Parathyroid adenoma (tissue), 2 donors: ENCODE measurements at regions not wholly inside any gene's neighbourhood (a gene's known extent, or its start where the extent isn't known, plus 50 kb on each side); places are given as distances from the start of the nearest gene placed in this dataset.

Experiments used
- H2AFZ ChIP-seq: fragments of 300-600 bp; sonication (generic); one replicate; pipeline ENCODE4 v1.7.0; 2017; ENCODE audit warnings: antibody characterized with exemption, mild to moderate bottlenecking
- H3K27ac ChIP-seq: fragments of 300-600 bp; sonication (generic); one replicate; pipeline ENCODE4 v1.7.0; 2017
- H3K27me3 ChIP-seq: fragments of 300-600 bp; sonication (generic); one replicate; pipeline ENCODE4 v1.7.0; 2017; ENCODE audit warnings: low read length; ENCODE audit not compliant: control insufficient read depth, insufficient read depth
- H3K36me3 ChIP-seq: fragments of 300-600 bp; sonication (generic); one replicate; pipeline ENCODE4 v1.7.0; 2017; ENCODE audit warnings: low read length; ENCODE audit not compliant: control insufficient read depth, insufficient read depth
- H3K4me1 ChIP-seq: fragments of 300-600 bp; sonication (generic); one replicate; pipeline ENCODE4 v1.7.0; 2017; ENCODE audit warnings: control low read depth
- H3K4me2 ChIP-seq: fragments of 300-600 bp; sonication (generic); one replicate; pipeline ENCODE4 v1.7.0; 2017; ENCODE audit warnings: low read length
- H3K4me3 ChIP-seq: fragments of 300-600 bp; sonication (generic); one replicate; pipeline ENCODE4 v1.7.0; 2017; ENCODE audit warnings: low read depth, low read length
- H3K79me2 ChIP-seq: fragments of 300-600 bp; sonication (generic); one replicate; pipeline ENCODE4 v1.7.0; 2017; ENCODE audit warnings: control low read depth
- H3K9ac ChIP-seq: fragments of 300-600 bp; sonication (generic); one replicate; pipeline ENCODE4 v1.7.0; 2017; ENCODE audit warnings: mild to moderate bottlenecking
- H3K9me3 ChIP-seq: fragments of 300-600 bp; sonication (generic); one replicate; pipeline ENCODE4 v1.7.0; 2017; ENCODE audit warnings: low read length; ENCODE audit not compliant: control insufficient read depth
- TF ChIP-seq, protein P1 (sequence below): fragments of 300-600 bp; sonication (generic); IDR thresholded peaks from one replicate; pipeline ENCODE4 v1.7.0; 2017; ENCODE audit warnings: antibody characterized with exemption, mild to moderate bottlenecking
- donor health status: primary hyperparathyroidism.

DNA sequence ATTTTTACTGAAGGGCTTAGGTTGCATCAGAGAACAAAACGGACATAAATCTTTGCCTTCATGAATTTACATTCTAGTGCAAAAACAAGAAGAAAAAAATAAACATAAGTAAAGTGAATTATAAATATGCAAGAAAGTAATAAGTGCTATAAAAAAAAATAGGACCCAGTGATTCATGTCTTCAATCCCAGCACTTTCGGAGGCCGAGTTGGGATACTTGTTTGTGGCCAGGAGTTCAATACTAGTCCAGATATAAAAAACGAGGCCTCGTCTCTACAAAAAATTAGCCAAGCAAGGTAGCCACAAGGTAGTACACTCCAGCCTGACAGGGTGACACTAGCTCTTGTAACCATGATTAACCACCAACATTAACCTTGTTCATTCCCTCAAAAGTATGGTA, 193.5 kb downstream of the SIM1 start:
- H3K9me3 ChIP-seq: no peaks in the 10 kb centered on the region

DNA sequence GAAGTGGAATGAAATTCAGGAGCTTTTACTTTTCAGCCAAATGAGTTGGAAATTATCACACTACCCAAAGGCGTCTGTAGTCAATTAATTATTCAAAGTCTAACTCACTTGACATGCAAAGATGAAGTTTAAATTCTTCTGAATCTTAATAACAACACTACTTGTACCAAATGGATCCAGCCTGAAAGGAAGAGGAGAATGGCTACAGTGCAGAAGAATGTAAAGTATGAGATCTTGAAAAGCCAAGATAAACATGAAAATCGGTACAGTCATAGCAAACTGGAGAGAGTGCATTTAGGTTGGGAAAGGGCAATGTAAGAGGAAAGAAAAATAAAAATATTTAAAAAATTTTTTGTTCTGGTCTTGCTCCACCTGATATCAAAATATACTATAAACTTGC, 195.5 kb downstream of the SIM1 start:
- TF ChIP-seq, protein P1, sequence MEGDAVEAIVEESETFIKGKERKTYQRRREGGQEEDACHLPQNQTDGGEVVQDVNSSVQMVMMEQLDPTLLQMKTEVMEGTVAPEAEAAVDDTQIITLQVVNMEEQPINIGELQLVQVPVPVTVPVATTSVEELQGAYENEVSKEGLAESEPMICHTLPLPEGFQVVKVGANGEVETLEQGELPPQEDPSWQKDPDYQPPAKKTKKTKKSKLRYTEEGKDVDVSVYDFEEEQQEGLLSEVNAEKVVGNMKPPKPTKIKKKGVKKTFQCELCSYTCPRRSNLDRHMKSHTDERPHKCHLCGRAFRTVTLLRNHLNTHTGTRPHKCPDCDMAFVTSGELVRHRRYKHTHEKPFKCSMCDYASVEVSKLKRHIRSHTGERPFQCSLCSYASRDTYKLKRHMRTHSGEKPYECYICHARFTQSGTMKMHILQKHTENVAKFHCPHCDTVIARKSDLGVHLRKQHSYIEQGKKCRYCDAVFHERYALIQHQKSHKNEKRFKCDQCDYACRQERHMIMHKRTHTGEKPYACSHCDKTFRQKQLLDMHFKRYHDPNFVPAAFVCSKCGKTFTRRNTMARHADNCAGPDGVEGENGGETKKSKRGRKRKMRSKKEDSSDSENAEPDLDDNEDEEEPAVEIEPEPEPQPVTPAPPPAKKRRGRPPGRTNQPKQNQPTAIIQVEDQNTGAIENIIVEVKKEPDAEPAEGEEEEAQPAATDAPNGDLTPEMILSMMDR: no peak
- H3K4me3 ChIP-seq: no peak overlapping the region

More for the DNA sequence above, 193.5 kb downstream of the SIM1 start:
- Histone ChIP-seq H3K4me2 (no peak overlapping the region), H3K79me2 (no peaks in the 10 kb centered on the region), H3K4me3 (no peak overlapping the region), H3K27ac (no peak overlapping the region), H2AFZ (no peak overlapping the region), H3K27me3 (no peaks in the 10 kb centered on the region), H3K36me3 (no peaks in the 10 kb centered on the region), H3K4me1 (no peaks in the 10 kb centered on the region), H3K9ac (no peak overlapping the region)
- TF ChIP-seq, protein P1: no peak

DNA sequence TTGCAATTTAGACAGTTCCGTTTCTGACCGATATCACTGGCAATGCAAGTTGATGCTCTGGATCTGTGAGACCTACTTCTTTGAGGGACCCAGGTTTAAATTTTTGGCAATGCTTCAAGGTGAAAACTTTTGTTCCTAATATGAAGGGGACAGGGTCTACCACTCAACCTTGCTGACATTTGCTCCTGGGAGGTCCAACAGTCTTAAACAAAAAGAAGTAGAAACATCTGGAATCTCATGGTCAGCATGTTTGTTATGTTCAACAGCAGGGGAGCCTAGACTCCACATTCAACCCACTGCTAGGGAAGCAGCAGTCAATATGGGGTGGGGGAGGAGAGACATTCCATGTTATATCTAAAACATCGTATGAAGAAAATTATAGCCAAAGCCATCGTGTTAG, 196.4 kb downstream of the SIM1 start:
- TF ChIP-seq, protein P1: no peak
- H3K9ac ChIP-seq: no peak overlapping the region
- H3K9me3 ChIP-seq: no peaks in the 10 kb centered on the region

More for the DNA sequence above, 195.5 kb downstream of the SIM1 start:
- H3K4me2 ChIP-seq: no peak overlapping the region
- no peaks in the 10 kb centered on the region for H3K27me3 ChIP-seq
- no peak overlapping the region for H2AFZ ChIP-seq
- no peak overlapping the region for H3K9ac ChIP-seq
- no peaks in the 10 kb centered on the region for H3K36me3 ChIP-seq
- H3K9me3 ChIP-seq: no peaks in the 10 kb centered on the region
- H3K27ac ChIP-seq: no peak overlapping the region
- no peaks in the 10 kb centered on the region for H3K79me2 ChIP-seq
- H3K4me1 ChIP-seq: no peaks in the 10 kb centered on the region

DNA sequence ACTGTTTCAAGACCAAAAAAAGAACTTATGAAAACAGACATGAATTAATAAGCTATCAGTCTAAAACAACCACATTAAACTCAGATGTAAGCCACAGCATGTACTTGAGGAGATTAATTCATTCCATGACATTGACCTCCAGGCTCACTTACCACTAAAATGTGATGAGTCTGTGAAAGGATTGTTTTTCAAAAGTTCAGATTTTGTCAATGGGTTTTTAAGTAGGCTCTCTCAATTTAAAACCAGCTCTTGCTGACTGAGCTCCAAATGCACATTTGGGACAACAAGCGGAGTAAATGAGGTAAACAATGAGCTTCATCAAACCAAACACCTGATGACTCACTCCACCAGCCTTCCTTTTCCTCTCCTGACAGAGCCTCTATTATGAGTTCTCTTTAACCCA, 197.0 kb downstream of the SIM1 start:
- TF ChIP-seq, protein P1: no peak
- H3K27me3 ChIP-seq: no peaks in the 10 kb centered on the region

More for the DNA sequence above, 196.4 kb downstream of the SIM1 start:
- no peaks in the 10 kb centered on the region for H3K36me3 ChIP-seq
- no peak overlapping the region for H3K4me3 ChIP-seq
- H3K79me2 ChIP-seq: no peaks in the 10 kb centered on the region
- no peaks in the 10 kb centered on the region for H3K27me3 ChIP-seq
- no peaks in the 10 kb centered on the region for H3K4me1 ChIP-seq
- H2AFZ ChIP-seq: no peak overlapping the region
- H3K27ac ChIP-seq: no peak overlapping the region
- H3K4me2 ChIP-seq: no peak overlapping the region

More for the DNA sequence above, 197.0 kb downstream of the SIM1 start:
- H3K4me1 ChIP-seq: no peaks in the 10 kb centered on the region
- no peak overlapping the region for H3K9ac ChIP-seq
- H3K4me3 ChIP-seq: no peak overlapping the region
- no peaks in the 10 kb centered on the region for H3K36me3 ChIP-seq
- H3K4me2 ChIP-seq: no peak overlapping the region
- no peaks in the 10 kb centered on the region for H3K9me3 ChIP-seq
- H2AFZ ChIP-seq: no peak overlapping the region
- no peak overlapping the region for H3K27ac ChIP-seq
- no peaks in the 10 kb centered on the region for H3K79me2 ChIP-seq
